ENCODE measurements at regions not wholly inside any gene's neighbourhood (a gene's known extent, or its start where the extent isn't known, plus 50 kb on each side); places are given as distances from the start of the nearest gene placed in this dataset.

- 85 to 88% (median 88%) methylated on average over 8 of the region's 8 CpGs for WGBS, 3 donors
- Histone ChIP-seq H3K9me3 (no peaks in the 10 kb centered on the region), H3K27ac (no peak overlapping the region), H3K36me3 (ENCODE audit: insufficient read depth in 1 of 2, low read depth in 1 of 2) (no peaks in the 10 kb centered on the region), H3K4me1 (no peaks in the 10 kb centered on the region), H3K4me3 (no peak overlapping the region), H3K27me3 (ENCODE audit: insufficient read depth in 3 of 3, low read length in 2 of 3) (peaks cover 0 to 5% (median 0%) of the 10 kb centered on the region in 3 donors)
- ATAC-seq = no peak
- intact Hi-C loops (cut with DNase I) = no loop called here
- DNase-seq = no peak
- TF ChIP-seq CTCF (IDR thresholded peaks at IDR 0.05) = no peak
Measured at GRCh38 chr22:48556222-48556621, 1271.5 kb downstream of the BRD1 start.

GRCh38 chr22:48555606-48556005 lies 1272.1 kb downstream of the BRD1 start:
- ATAC-seq = no peak
- 50 to 65% (median 55%) methylated on average over 10 of the region's 10 CpGs for WGBS, 3 donors
- no peak for TF ChIP-seq CTCF (IDR thresholded peaks at IDR 0.05)
- Histone ChIP-seq H3K27me3 (ENCODE audit: insufficient read depth in 3 of 3, low read length in 2 of 3) (peaks cover 0 to 5% (median 0%) of the 10 kb centered on the region in 3 donors), H3K36me3 (ENCODE audit: insufficient read depth in 1 of 2, low read depth in 1 of 2) (no peaks in the 10 kb centered on the region), H3K4me1 (no peaks in the 10 kb centered on the region), H3K27ac (no peak overlapping the region), H3K9me3 (no peaks in the 10 kb centered on the region), H3K4me3 (no peak overlapping the region)
- DNase-seq = no peak
- intact Hi-C loops (cut with DNase I) = no loop called here

GRCh38 chr22:48554893-48555572 lies 1272.6 kb downstream of the BRD1 start:
- no peaks in the 10 kb centered on the region for H3K9me3 ChIP-seq
- no peaks in the 10 kb centered on the region for H3K4me1 ChIP-seq
- ATAC-seq (no peak), DNase-seq (no peak)
- no peaks in the 10 kb centered on the region for H3K36me3 ChIP-seq (ENCODE audit: insufficient read depth in 1 of 2, low read depth in 1 of 2)
- H3K27ac ChIP-seq = no peak overlapping the region
- intact Hi-C loops (cut with DNase I) = no loop called here
- TF ChIP-seq CTCF (IDR thresholded peaks at IDR 0.05) = no peak
- peaks cover 0 to 5% (median 3%) of the 10 kb centered on the region in 3 donors for H3K27me3 ChIP-seq (ENCODE audit: insufficient read depth in 3 of 3, low read length in 2 of 3)
- no peak overlapping the region for H3K4me3 ChIP-seq
- 46 to 50% (median 48%) methylated on average over 21 to 22 of the region's 22 CpGs for WGBS, 3 donors

GRCh38 chr22:48553694-48554308 lies 1273.9 kb downstream of the BRD1 start:
- H3K27me3 ChIP-seq (ENCODE audit: insufficient read depth in 3 of 3, low read length in 2 of 3) = peaks cover 0 to 5% (median 4%) of the 10 kb centered on the region in 3 donors
- DNase-seq (no peak), ATAC-seq (no peak)
- intact Hi-C loops (cut with DNase I) = no loop called here
- H3K4me3 ChIP-seq = no peak overlapping the region
- no peaks in the 10 kb centered on the region for H3K4me1 ChIP-seq
- no peak for TF ChIP-seq CTCF (IDR thresholded peaks at IDR 0.05)
- WGBS, 3 donors = 72 to 76% (median 72%) methylated on average over 21 to 22 of the region's 22 CpGs
- no peaks in the 10 kb centered on the region for H3K36me3 ChIP-seq (ENCODE audit: insufficient read depth in 1 of 2, low read depth in 1 of 2)
- H3K9me3 ChIP-seq = no peaks in the 10 kb centered on the region
- no peak overlapping the region for H3K27ac ChIP-seq

Measured in psoas muscle (tissue), 7 donors.